IMR-90 (cell line): ENCODE measurements at regions not wholly inside any gene's neighbourhood (a gene's known extent, or its start where the extent isn't known, plus 50 kb on each side); places are given as distances from the start of the nearest gene placed in this dataset.

Experiments used
- BHLHE40 ChIP-seq: fragments of 150-350 bp; IDR thresholded peaks from 2 replicates; pipeline ENCODE4 v1.6.1; 2016; ENCODE audit warnings: mild to moderate bottlenecking, low read depth, low read length
- CTCF ChIP-seq: conservative IDR thresholded peaks from 2 replicates; pipeline ENCODE4 v1.5.1; 2012; ENCODE audit warnings: mild to moderate bottlenecking, low read depth, low read length, improper control_type of control experiment
- MAZ ChIP-seq: IDR thresholded peaks from 2 replicates; pipeline ENCODE4 v1.6.1; 2012; ENCODE audit warnings: low read depth, mild to moderate bottlenecking, low read length, improper control_type of control experiment, moderate library complexity, borderline replicate concordance
- POLR2A ChIP-seq: IDR thresholded peaks from 2 replicates; pipeline ENCODE4 v1.6.1; 2012; ENCODE audit warnings: mild to moderate bottlenecking, low read depth, low read length
- RAD21 ChIP-seq: IDR thresholded peaks from 2 replicates; pipeline ENCODE4 v1.6.1; 2012; ENCODE audit warnings: low read length, improper control_type of control experiment
- RCOR1 ChIP-seq: IDR thresholded peaks from 2 replicates; pipeline ENCODE4 v1.6.1; 2012; ENCODE audit warnings: mild to moderate bottlenecking, low read length, improper control_type of control experiment; ENCODE audit not compliant: insufficient replicate concordance
- RFX5 ChIP-seq: IDR thresholded peaks from 2 replicates; pipeline ENCODE4 v1.8.0; 2012; ENCODE audit warnings: low read depth, mild to moderate bottlenecking, low read length, moderate library complexity
- SMC3 ChIP-seq: fragments of 150-350 bp; IDR thresholded peaks from 2 replicates; pipeline ENCODE4 v1.6.1; 2016; ENCODE audit warnings: low read depth, mild to moderate bottlenecking, antibody characterized with exemption, low read length, moderate library complexity

GRCh38 chr16:72287649-72288048, 115.7 kb upstream of the PMFBP1 start:
- TF ChIP-seq RFX5 (no peak), RCOR1 (no peak), MAZ (no peak), RAD21 (no peak), CTCF (no peak), POLR2A (no peak), SMC3 (no peak), BHLHE40 (no peak)
